Suprapubic skin (tissue), 4 donors: ENCODE measurements at regions not wholly inside any gene's neighbourhood (a gene's known extent, or its start where the extent isn't known, plus 50 kb on each side); places are given as distances from the start of the nearest gene placed in this dataset.
A peak's percentile ranks its signal among the peaks of the same experiment; 100 is the strongest.

Experiments
- DNase-seq, 2 donors: peaks; one replicate each; pipeline ENCODE4 v3.0.0-alpha.2; 2019; ENCODE audit warnings: low spot score in 2 of 2
- H3K27ac ChIP-seq: fragments of 200-600 bp; sonication (generic); one replicate; pipeline ENCODE4 v1.5.1; 2019
- H3K27me3 ChIP-seq: fragments of 200-600 bp; sonication (generic); one replicate; pipeline ENCODE4 v1.5.1; 2019
- H3K36me3 ChIP-seq: fragments of 200-600 bp; sonication (generic); one replicate; pipeline ENCODE4 v1.5.1; 2019
- H3K4me1 ChIP-seq: fragments of 200-600 bp; sonication (generic); one replicate; pipeline ENCODE4 v1.5.1; 2019
- H3K4me3 ChIP-seq: fragments of 200-600 bp; sonication (generic); one replicate; pipeline ENCODE4 v1.5.1; 2019; ENCODE audit warnings: mild to moderate bottlenecking
- H3K9me3 ChIP-seq: fragments of 200-600 bp; sonication (generic); one replicate; pipeline ENCODE4 v1.5.1; 2019
- EP300 ChIP-seq: sonication (generic); formaldehyde crosslinking; IDR thresholded peaks from one replicate; pipeline ENCODE4 v1.6.1; 2017; ENCODE audit warnings: antibody characterized with exemption
- POLR2A ChIP-seq, 2 donors: fragments of 450-650 bp; IDR thresholded peaks; one replicate each; pipeline ENCODE4 v1.6.1; 2017; ENCODE audit warnings: antibody characterized with exemption in 2 of 2, mild to moderate bottlenecking in 2 of 2, moderate library complexity in 2 of 2
- POLR2AphosphoS5 ChIP-seq, 3 donors: sonication (generic); formaldehyde crosslinking; IDR thresholded peaks; one replicate each; pipeline ENCODE4 v1.6.1; 2017; ENCODE audit warnings: antibody characterized with exemption in 3 of 3
- WGBS: methylation state at CpG from one replicate; pipeline ENCODE4 v1.1.5; 2018; 5-methylcytosine and 5-hydroxymethylcytosine counted together
- TF ChIP-seq, protein P1 (sequence below), 2 donors: fragments of 200-600 bp in 1 of 2; fragments of 450-650 bp in 1 of 2; sonication (generic) in 1 of 2; IDR thresholded peaks; one replicate each; pipeline ENCODE4 v1.5.1; 2016 to 2019; ENCODE audit warnings: antibody characterized with exemption in 2 of 2, mild to moderate bottlenecking in 1 of 2, moderate library complexity in 1 of 2

GRCh38 chr11:31872076-31872443 lies 60.9 kb upstream of the PAX6 start:
- Histone ChIP-seq H3K36me3 (no peaks in the 10 kb centered on the region), H3K4me1 (peaks cover 18% of the 10 kb centered on the region), H3K4me3 (no peak overlapping the region), H3K9me3 (no peaks in the 10 kb centered on the region), H3K27ac (no peak overlapping the region), H3K27me3 (peaks cover 20% of the 10 kb centered on the region)
- TF ChIP-seq POLR2AphosphoS5 (IDR thresholded peaks at IDR 0.05) (no peak), EP300 (no peak), POLR2A (IDR thresholded peaks at IDR 0.05) (no peak)
- TF ChIP-seq, protein P1, sequence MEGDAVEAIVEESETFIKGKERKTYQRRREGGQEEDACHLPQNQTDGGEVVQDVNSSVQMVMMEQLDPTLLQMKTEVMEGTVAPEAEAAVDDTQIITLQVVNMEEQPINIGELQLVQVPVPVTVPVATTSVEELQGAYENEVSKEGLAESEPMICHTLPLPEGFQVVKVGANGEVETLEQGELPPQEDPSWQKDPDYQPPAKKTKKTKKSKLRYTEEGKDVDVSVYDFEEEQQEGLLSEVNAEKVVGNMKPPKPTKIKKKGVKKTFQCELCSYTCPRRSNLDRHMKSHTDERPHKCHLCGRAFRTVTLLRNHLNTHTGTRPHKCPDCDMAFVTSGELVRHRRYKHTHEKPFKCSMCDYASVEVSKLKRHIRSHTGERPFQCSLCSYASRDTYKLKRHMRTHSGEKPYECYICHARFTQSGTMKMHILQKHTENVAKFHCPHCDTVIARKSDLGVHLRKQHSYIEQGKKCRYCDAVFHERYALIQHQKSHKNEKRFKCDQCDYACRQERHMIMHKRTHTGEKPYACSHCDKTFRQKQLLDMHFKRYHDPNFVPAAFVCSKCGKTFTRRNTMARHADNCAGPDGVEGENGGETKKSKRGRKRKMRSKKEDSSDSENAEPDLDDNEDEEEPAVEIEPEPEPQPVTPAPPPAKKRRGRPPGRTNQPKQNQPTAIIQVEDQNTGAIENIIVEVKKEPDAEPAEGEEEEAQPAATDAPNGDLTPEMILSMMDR (IDR thresholded peaks at IDR 0.05), result no peak
- no peak for DNase-seq
- 49% methylated on average over 3 of the region's 3 CpGs for WGBS

DNA sequence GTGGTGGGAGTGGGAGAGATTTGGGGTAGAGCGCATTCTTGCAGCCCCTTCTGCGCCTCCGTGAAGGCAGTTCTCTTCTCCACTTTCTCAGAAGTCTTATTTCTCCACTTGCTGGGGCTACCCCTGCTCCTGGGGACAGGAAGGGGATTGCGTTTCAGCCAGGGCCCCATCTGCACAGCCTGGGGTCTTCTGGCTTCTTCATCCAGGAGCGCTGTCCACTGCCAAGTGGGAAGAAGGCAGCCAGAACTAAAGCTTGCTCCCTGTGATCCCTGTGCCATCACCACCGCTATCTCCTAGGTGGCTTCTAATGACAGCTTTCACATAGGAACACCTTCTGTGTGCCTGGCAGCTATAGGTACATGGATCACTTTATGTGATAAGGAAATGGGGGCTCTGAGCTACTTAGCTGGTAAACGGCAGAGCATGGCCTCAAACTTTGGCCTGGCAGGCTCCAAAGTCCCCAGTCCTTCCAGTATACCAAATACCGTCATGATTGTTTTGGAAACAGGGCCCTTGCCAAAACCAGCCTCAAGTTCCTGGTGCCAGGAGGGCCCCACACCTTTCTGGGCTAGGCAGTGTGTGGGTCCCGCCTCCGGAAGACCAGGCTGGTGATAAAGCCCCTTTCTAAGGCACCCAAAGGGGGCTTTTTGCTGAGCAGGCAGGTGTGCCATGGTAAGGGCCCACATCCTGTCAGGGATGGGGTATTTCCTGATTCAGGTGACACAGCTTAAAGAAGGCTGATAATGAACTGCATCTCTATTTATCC lies 60.4 kb upstream of the PAX6 start:
- Histone ChIP-seq H3K4me1 (peaks cover 18% of the 10 kb centered on the region), H3K36me3 (no peaks in the 10 kb centered on the region), H3K27me3 (peaks cover 24% of the 10 kb centered on the region), H3K4me3 (no peak overlapping the region), H3K27ac (no peak overlapping the region), H3K9me3 (no peaks in the 10 kb centered on the region)
- no peak for DNase-seq
- TF ChIP-seq, protein P1 (IDR thresholded peaks at IDR 0.05), result no peak
- TF ChIP-seq POLR2AphosphoS5 (IDR thresholded peaks at IDR 0.05), result no peak
- TF ChIP-seq POLR2A (IDR thresholded peaks at IDR 0.05), result no peak
- no peak for TF ChIP-seq EP300
- WGBS, result 62% methylated on average over 10 of the region's 10 CpGs

- H3K27me3 ChIP-seq, result peaks cover 25% of the 10 kb centered on the region
- no peak overlapping the region for H3K4me3 ChIP-seq
- no peaks in the 10 kb centered on the region for H3K36me3 ChIP-seq
- no peak for DNase-seq
- TF ChIP-seq, protein P1 (IDR thresholded peaks at IDR 0.05), result peak; percentile 10 to 45
- TF ChIP-seq POLR2A (IDR thresholded peaks at IDR 0.05), result no peak
- 25% methylated on average over 13 of the region's 13 CpGs for WGBS
- no peak overlapping the region for H3K27ac ChIP-seq
- no peaks in the 10 kb centered on the region for H3K9me3 ChIP-seq
- H3K4me1 ChIP-seq, result peaks cover 18% of the 10 kb centered on the region
These were observed 59.6 kb upstream of the PAX6 start for GRCh38 chr11:31870609-31871309.

DNA sequence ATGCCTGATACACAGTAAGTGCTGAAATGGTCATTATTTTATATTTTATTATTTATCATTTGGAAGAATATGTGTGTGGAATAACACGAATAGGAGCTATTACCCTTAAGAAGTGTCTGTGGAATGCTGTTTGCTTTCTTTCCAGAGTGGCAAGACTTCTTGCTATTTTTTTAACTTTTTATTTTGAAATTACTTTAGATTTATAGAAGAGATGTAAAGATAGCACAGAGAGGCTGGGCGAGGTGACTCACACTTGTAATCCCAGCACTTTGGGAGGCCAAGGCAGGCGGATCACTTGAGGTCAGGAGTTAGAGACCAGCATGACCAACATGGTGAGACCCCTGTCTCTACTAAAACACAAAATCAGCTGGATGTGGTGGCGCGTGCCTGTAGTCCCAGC lies 58.9 kb upstream of the PAX6 start:
- 89% methylated on average over 5 of the region's 5 CpGs for WGBS
- Histone ChIP-seq H3K9me3 (no peaks in the 10 kb centered on the region), H3K4me1 (peaks cover 16% of the 10 kb centered on the region), H3K4me3 (no peak overlapping the region), H3K27ac (no peak overlapping the region), H3K27me3 (peaks cover 31% of the 10 kb centered on the region), H3K36me3 (no peaks in the 10 kb centered on the region)
- no peak for DNase-seq
- TF ChIP-seq POLR2AphosphoS5 (IDR thresholded peaks at IDR 0.05) (no peak), POLR2A (IDR thresholded peaks at IDR 0.05) (no peak), EP300 (no peak)
- TF ChIP-seq, protein P1 (IDR thresholded peaks at IDR 0.05), result no peak

GRCh38 chr11:31865606-31866300 lies 54.6 kb upstream of the PAX6 start:
- no peak for DNase-seq
- Histone ChIP-seq H3K27ac (no peak overlapping the region), H3K9me3 (no peaks in the 10 kb centered on the region), H3K27me3 (peaks cover 28% of the 10 kb centered on the region), H3K4me1 (no peaks in the 10 kb centered on the region), H3K4me3 (no peak overlapping the region), H3K36me3 (no peaks in the 10 kb centered on the region)
- no peak for TF ChIP-seq POLR2AphosphoS5 (IDR thresholded peaks at IDR 0.05)
- TF ChIP-seq POLR2A (IDR thresholded peaks at IDR 0.05), result no peak
- TF ChIP-seq EP300, result no peak
- TF ChIP-seq, protein P1 (IDR thresholded peaks at IDR 0.05), result no peak
- WGBS, result 74% methylated on average over 12 of the region's 12 CpGs
